HG03159 (cell line): ENCODE measurements at regions not wholly inside any gene's neighbourhood (a gene's known extent, or its start where the extent isn't known, plus 50 kb on each side); places are given as distances from the start of the nearest gene placed in this dataset.

Experiments used
- ATAC-seq: cut with Tn5 transposase; IDR thresholded peaks from one replicate; pipeline ENCODE4 v1.9.1; 2021; ENCODE audit warnings: mild to moderate bottlenecking, moderate library complexity; ENCODE audit not compliant: unreplicated experiment

DNA sequence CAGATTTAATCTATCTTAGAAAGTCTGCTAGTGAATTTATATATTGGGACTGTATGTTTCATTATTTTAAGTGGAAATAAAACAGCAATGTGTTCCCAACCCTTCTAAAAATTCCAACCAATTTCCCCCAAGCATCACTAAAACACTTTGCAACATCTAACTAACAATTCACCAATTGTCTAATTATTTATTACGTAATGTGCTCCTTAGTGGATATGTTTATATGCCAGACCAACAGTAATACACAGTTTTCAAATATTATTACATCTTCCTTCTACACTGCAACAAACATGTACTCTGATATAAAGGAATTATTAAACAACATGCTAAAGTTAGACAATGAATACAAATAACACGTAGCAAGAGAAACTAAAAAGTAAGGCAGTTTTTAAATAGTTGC, 262.6 kb upstream of the THBS1 start:
- no peak for ATAC-seq

DNA sequence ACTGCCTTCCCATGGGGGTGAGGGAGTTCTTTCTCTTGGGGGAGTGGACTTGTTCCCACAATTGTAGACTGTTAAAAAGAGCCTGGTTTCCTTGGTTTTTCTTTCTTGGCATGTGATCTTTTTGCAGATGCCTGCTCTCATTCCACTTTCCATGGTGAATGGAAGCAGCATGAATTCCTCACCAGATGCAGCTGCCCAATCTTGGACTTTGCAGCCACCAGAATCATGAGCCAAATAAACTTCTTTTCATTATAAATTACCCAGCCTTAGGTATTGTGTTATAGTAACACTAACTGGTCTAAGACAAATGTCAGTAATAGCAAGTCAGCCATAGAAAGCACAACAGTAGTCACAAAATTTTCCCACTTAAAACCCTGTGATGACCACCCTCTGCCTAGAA, 260.5 kb upstream of the THBS1 start:
- no peak for ATAC-seq

DNA sequence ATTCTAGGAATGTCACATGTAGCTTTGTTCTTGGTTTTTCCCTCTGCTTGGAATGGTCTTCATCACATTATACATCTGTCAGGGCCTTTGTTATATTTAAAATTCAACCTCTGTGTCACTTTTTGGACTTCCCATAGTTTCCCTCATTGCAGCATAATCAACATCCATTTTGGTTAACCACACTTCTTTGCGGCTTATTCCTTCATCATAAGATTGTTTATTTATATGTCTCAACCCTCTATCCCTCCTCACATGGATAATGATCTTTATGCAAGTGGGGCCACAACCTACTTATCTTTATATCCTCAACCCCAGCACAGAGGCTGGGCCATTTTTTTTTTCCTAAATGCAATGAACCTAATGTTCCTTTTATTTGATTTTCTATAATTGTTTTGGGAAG, 260.0 kb upstream of the THBS1 start:
- ATAC-seq: no peak

DNA sequence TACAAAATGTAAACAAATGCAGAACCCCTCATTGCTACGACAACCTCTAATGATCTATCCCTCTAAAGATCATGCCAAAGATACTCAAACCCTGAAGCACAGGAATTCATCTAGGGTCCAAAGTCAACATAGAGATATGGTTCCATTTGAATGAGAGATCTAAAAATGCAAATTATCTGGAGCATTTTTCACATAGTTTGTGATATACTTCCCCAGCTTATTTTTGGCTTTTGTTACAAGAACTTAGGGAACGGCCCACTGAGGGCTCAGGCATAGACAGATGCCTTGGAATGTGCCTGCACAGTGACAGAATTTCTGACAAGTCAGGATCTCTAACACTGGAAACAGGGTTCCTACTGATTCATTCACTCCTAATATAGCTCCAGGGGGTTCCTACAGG, 258.9 kb upstream of the THBS1 start:
- ATAC-seq: no peak

DNA sequence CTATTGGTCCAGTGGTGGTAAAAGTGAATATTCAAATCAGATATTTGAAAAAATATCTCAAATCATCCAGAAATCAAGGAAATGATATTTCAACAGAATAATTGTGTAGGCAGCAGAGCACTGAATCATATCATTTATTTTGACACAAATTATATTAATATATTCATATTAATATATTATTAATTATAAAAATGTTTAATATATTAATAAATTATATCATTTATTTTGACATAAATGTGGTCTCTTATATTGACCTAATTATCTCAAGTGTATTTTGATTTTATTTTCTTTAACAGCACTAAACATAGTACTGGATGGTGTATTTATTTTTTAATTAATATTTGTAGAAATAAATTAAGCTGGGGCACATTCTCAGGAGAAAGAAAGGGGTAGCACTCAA, 257.7 kb upstream of the THBS1 start:
- ATAC-seq: no peak

DNA sequence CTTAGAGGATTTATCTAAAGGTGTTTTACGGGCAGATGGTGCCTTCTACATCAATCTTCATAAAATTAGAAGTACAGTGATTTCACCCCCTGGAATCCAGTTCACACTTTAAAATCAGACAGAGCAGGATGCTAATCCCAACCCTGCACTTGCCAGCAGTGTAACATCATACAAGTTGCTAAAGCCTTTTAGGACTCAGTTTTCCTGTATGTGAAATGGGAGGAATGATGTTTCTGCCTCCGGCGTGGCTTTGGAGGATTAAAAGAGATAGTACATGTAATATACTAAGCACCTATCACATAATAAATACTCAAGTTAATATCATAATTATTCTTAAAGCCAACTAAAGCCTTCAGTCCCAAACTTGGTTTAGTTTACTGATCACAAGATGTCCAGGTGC, 257.2 kb upstream of the THBS1 start:
- no peak for ATAC-seq

DNA sequence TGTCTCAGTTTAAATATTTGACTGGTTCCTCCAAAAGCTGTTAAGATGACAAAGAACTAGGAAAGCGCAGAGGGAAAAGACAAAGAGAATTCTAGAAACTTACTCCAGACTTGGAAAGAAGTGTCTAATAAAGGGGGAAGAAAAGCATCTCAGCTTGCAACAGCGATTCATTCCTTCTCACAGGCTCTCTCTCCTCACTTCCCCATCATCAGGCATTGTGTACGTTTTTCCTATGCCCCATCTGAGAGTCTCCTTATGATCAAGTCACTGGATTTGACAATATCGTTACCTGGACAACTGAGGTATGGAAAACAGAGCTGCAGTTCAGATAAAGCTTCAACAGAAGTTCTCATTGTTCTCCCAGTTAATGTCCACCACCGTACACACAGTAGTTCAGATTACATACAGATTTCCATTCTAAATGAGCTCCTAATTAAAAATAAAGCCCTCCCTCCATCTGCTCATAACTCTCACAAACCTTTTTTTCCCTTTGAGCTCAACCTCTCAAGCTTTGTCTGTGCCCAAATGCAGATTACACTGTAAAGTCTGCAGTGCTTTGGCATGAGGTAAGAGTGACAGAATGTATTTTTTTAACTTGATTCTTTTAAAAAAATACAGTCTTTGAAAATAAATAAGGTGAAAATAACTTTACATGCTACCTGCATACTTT, 254.4 kb upstream of the THBS1 start:
- no peak for ATAC-seq

DNA sequence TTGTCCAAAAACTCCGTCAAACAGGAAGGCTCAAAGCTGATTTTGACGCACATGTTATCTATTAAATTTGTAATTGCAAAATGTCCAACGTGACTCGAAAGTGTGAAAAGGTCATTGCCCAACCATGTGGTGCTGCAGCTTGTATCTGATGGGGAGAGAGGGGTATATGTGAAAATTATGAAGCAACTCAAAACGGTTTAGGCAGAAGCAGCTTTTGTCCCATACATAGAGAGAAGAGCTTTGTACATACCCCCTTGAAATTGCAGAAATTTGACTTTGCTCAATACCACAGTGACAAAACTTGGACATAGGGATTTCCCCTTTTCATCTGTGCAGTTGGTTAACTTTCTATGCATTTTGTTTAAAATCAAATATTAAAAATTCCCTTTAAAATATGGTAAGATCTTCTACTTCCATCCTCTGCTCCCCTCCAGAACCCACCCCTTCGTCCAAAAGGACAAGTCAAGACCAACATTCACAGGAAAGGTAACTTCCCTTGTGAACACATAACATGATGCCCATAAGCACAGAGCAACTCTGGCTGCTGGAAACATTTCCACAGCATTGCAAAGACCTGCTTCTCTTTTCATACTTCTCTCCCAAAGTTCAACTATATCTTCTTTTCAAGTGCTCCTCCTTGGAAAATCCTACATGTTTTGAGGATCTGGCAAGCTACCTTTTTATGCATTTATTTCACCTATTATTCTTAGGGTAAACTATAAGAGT, 253.7 kb upstream of the THBS1 start:
- no peak for ATAC-seq

DNA sequence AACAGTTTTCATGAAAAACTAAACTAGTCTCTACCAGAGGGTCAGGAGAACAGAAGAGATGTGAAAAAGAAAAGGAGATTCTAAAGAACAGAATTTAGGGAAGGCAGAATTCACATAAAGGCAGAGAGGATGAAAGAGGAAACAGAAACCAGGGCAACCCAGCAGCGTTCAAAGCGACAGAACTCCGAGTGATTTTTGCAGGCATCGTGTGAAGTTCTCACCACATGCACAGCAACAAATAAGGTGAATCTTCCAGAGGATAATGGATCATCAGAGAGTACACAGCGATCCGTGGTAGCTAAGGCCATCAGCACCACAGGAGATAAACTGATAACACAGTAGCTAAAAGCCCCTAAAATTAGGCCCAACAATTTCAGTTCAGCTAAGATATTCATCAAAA, 250.8 kb upstream of the THBS1 start:
- no peak for ATAC-seq

DNA sequence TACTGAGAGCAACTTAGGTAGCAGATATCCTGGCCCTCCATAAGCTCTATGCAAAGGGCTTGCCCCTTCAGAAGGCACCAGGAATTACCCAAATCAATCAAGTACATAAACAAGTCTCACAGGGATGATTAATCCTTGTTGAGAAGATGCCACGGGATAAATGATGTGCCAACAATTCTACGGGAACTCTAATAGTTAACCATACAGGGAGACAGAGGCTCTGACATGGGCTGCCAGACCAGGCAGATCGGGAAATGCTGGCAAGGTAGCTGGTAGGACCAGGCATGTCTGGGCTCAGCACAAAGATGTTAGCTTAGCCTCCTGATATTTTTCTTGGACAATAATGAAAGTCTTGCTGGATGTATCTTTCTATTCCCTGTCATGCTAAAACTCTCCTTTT, 249.3 kb upstream of the THBS1 start:
- ATAC-seq: no peak

DNA sequence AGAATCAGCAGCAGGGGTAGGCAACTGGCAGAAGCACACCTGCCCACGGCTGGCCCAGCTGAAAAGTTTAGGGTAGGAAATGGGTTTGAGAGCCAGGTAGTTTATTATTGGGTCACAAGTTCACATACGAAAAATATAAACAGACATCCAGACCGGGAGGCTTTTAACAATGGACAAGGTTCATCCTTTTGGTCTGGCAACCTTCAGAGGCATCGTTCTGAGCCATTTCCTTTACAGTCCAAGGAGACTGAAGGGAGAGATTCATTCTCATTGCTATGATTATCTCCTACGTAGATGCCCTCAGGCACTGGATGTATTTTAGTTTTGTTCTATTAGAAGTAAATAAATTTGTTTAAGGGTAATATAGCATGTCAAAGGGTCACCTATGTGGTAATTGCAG, 248.0 kb upstream of the THBS1 start:
- ATAC-seq: no peak

DNA sequence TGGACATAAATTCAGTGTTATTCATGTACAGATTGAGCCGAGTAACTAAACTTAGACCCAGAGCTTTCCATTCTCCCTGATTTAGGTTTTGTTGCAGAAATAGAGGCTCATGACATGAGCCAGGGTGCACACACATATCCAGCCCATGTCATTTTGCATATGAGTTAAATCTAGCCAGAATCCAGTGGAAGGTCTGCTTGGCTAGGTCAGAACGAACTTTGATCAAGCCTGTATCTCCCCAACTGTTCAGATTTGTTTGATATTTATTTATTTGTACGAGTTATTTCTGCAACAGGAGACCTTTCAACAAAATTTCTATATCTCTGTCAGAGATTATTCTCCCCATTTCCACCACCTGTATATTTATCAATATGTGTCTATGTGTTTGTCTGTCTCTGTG, 247.5 kb upstream of the THBS1 start:
- ATAC-seq: no peak

DNA sequence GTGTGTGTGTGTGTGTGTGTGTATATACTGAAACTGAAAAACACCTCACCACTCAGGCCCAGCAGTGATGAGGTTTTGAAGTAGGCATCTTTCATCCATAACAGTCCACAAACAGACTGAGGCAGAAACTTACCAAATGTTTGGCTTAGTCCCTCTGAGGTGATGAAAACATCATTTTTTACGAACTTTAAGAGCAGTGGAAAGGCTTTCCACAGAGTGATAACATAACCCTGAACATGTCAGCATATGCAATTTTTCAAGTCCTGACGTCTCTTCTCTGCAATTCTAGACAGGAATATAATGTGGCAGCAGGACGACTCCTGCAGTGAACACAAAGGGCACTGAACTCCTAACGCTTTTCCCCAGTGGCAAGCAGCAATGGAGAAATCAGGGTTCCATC, 247.0 kb upstream of the THBS1 start:
- ATAC-seq: no peak

DNA sequence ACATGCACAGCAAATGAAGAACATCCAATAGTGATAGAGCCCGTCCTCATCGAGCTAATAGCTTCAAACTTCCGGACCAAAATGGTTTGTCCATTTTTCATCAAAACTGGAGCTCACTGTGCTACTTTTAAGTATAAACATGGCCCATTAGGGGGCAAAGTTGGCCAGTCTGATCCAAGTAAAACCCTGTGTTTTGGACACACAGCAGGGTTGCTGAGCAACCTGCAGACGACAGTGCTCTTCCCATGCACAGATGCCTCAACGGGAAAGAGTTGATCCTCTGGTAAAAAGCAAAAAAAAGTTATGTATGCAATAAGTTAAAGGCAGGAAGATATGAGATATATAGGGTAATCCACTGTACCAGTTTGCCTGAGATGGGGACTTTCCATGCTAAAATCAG, 244.0 kb upstream of the THBS1 start:
- ATAC-seq: no peak

DNA sequence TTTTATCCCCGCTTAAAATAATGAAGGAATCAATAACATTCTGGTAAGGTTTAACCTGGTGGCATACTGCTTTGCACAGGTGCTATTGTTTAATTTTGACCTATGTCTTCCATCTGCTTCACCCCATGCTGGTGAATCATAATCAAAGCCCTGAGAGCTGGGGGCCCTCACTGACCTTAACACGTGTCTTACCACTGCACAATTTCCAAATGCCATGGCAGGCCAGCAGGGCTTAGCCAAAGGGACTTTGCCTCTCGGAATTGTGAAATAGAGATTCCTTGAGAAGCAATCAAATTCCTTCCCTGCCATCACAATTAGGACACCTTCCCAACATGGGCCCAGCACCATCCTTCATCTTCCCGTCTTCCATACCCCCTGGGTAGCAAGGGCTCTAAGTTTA, 242.6 kb upstream of the THBS1 start:
- no peak for ATAC-seq

DNA sequence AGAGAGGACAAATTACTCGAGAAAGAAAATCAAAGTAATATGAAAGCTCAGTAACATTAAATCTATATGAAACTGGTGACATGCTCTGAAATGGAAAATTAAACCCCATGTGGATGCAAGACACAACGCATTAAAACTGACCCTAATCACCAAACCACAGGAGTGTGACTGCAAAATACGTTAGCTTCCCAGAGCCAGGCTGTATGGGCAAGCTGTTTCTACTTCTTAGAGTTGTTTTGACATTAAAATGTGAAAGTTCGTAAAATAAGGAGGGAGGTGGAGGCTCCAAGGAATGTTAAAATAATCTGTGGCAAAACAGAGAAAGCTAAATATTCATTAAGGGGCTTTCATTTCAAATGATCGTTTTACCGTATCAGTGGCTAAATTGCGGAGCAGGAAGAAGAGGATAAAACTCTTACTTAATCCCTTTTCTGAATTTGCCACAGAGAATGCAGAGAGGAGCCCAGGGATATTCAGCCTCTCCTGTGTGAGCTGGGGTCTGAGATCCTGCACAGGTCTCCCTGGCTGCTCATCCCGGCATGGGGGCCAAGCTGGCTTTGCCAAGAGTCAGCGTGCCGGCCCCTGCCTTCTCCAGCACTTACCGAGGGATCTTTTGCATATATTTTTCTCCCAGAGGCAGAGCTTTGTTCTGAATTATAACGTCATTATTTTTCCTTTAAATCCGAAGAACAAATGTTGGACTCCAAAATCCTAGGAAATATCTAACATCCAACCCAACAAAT, 239.8 kb upstream of the THBS1 start:
- ATAC-seq: no peak

DNA sequence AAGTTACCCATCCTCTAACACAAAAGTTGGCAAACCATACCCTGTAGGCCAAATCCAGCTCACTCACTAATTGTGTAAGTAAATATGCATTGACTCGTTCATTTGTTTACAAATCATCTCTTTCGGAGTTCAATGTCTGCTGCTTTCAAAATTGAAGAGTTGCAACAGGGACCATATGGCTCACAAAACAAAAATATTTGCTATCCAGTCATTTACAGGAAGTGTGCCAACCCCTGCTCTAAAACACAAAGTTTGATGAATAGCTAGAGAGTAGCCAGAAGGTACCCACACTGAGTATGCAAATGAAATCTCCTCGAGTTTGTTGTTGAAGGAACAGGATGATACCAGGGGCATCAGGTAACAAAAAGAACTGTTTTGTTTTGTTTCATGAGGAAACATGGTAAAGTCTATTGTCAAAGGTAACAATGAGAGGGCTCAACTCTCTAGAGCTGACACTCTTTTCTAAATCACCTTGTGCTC, 236.2 kb upstream of the THBS1 start:
- no peak for ATAC-seq

DNA sequence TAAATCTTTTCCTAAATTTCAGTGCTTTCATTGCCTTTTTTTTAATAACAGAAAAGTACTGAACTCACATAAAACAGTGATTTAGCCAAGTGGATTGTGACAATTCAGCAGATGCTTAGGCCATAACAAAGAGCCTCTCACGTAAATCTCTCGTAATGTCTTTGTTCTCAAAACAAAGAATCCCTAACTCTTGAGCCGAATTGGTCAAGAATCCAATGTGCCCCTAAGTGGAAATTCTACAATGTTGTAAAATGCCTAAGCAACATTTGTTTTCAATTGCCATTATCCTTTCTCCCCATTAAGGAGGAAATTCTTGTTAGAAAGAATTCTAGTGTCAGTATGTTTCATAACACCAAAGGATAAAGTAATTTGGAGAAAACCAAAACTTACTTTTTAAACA, 235.7 kb upstream of the THBS1 start:
- ATAC-seq: no peak

DNA sequence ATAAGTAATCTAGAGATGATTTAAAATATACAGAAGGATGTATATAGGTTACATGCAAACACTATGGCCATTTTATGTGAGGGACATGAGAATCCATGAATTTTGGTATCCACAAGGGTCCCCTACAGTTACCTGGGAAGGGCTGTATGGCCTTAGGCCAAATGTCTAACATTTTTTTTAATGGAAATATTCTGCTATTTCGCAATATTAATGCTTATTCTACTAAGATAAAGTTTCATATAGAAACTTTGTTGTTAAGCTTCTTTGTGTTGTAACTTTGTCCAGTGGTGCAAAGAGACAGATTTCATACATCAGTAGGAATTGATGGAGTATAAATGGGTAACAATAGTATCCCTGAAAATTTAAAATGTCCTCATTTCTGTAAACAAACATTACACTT, 233.4 kb upstream of the THBS1 start:
- no peak for ATAC-seq

DNA sequence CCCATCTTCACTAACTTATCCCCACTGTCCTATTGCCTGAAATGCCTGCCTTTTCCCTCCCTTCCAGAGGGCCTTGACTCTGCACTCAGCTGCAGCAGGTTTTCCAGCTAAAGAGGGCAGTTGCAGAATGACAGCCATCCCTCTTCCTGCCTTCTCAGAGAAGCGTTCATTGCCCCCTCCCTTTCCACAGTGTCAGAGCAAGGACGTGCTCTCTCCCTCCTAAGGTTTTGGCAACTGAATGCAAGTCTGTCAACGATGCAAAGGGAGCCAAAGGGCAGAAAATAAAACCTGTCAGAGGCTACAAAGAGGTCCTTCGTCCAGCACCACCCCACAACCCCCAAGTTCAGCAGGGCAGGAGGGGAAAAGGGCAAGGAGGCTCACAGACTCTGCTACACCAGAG, 230.1 kb upstream of the THBS1 start:
- no peak for ATAC-seq

DNA sequence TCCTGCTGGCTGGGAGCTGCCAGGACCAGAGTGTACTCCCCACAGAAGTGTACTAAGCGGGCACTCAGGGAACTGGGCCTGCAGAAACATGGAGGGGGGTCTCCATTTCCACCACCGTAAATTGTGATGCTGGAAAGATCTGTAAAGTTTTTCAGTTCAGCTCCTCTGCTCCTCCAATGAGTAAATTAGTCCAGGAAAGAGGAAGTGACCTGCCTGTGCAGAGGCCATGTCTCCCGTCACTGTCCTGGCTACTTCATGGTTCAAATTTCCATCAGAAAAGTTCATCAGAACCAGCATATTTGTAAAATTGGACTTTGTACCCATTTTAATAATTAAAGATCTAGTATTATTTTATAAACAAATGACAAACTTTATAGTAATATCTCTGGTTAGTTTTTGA, 226.7 kb upstream of the THBS1 start:
- no peak for ATAC-seq
